HG03442 (cell line): ENCODE measurements at regions not wholly inside any gene's neighbourhood (a gene's known extent, or its start where the extent isn't known, plus 50 kb on each side); places are given as distances from the start of the nearest gene placed in this dataset.
A peak's percentile ranks its signal among the peaks of the same experiment; 100 is the strongest.
"Not testable (repeated sequence)": the region's sequence is repeated elsewhere in the genome, so short reads cannot be mapped to it uniquely, and the experiment has no call there.

Experiments
- ATAC-seq: cut with Tn5 transposase; IDR thresholded peaks from one replicate; pipeline ENCODE4 v1.9.1; 2021; ENCODE audit warnings: mild to moderate bottlenecking, moderate library complexity; ENCODE audit not compliant: unreplicated experiment

GRCh38 chr2:184041777-184042176, 556.6 kb upstream of the ZNF804A start:
- ATAC-seq: no peak

DNA sequence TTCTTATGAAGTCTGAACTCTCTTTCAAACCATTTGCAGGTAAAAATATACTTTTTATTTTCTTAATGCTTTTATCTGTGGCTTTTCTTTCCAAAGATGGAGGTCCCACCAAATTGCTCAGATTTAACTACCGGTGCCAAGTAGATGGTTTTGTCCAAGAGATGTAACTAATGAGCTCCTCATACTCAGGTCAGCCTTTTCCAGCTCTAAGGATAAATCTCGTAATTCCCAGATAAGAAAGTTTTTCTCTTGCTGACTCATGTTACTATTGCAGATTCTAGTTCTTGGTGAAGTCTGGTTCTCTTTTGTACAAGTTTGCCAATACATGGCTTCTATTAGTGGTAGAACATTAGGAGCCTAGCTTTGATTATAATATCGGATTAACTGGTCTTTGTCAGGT, 550.8 kb upstream of the ZNF804A start:
- ATAC-seq: no peak

DNA sequence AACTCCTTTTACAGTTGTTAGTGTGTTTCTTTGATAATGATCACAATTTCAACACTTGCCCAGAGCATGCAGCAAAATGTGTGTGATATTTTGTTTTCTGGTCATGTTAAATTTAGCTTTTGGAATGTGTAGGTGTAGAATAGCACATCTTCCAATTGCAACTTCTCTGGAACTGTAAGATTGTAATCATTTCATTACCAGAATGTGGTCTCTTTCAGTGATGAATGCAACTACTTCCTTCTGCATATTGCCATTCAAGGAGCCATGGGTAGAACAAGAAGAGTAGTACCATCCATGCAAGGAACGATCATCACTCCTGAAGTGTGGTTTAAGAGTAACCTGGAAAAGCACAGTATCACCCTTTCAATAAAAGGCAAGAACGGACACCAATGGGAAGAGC, 548.8 kb upstream of the ZNF804A start:
- ATAC-seq: peak; percentile 43

GRCh38 chr2:184053326-184053725, 545.0 kb upstream of the ZNF804A start:
- no peak for ATAC-seq

DNA sequence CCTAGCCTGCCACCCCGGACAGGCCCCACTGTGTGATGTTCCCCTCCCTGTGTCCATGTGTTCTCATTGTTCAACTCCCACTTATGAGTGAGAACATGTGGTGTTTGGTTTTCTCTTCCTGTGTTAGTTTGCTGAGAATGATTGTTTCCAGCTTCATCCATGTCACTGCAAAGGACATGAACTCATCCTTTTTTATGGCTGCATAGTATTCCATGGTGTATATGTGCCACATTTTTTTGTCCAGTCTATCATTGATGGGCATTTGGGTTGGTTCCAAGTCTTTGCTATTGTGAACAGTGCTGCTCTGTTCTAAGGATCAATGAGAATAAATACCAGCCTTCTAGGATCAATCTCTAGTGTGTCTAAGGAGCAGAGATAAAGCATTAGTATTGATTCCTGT, 543.9 kb upstream of the ZNF804A start:
- ATAC-seq: not testable (repeated sequence)

DNA sequence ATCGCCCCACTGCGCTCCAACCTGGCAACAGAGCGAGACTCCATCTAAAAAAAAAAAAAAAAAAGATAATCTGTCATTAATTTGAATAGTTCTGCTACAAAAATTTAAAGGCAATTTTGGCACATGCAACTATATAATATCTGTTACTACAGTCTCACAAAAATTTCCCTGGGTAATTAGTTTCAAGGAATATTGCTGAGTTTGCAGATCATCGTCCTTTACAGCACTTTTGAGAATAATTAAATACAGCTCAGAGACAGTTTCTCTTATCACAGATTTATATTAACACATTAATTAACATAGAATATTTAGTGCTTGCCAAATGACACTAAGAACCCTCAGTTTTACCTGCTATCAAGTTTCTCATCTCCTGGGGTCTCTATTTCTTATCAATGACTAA, 540.4 kb upstream of the ZNF804A start:
- no peak for ATAC-seq

DNA sequence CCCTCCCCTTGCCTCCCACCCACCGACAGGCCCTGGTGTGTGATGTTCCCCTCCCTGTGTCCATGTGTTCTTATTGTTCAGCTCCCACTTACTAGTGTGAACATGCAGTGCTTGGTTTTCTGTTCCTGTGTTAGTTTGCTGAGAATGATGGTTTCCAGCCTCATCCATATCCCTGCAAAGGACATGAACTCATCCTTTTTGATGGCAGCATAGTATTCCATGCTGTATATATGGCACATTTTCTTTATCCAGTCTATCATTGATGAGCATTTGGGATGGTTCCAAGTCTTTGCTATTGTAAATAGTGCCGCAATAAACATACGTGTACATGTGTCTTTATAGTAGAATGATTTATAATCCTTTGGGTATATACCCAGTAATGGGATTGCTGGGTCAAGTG, 538.1 kb upstream of the ZNF804A start:
- not testable (repeated sequence) for ATAC-seq

DNA sequence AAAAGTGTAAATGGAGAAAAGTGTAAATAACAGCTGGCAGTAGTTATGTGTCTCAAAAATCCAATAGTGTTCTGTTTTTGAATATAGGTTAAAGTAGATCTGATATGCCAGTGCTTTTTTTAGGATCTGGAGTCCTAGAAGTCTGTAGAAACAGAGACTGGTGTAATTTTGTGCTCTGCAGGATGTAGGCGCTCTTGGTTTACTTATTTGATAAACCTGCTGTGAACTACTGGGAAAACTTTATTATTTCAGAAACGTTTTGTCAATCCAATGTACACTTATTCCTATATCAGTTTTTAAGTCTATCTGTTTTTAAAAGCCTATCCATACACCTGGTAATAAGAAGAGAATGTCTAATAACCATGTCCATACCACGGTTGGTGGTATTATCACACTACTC, 530.8 kb upstream of the ZNF804A start:
- no peak for ATAC-seq

GRCh38 chr2:184072470-184072869, 525.9 kb upstream of the ZNF804A start:
- no peak for ATAC-seq

DNA sequence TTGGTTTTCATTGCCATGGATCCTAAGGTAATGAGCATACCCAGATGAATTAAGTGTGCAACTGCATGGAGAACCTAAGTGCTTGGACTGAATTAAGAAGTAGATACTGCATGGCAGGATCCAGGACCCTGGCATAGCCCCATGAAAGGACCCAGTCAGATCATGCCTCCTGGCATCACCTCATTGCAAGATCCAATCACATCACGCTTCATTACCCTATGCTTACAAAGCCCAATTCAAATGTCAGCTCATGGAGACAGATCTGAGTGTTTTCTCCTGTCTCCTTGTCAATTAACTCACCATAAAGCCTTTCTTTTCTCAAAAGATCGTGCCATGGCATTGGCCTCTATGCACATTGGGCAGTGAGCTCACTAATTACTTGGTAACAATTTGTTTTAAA, 519.8 kb upstream of the ZNF804A start:
- ATAC-seq: no peak

- no peak for ATAC-seq
Observed at GRCh38 chr2:184091456-184091855, 506.9 kb upstream of the ZNF804A start.

DNA sequence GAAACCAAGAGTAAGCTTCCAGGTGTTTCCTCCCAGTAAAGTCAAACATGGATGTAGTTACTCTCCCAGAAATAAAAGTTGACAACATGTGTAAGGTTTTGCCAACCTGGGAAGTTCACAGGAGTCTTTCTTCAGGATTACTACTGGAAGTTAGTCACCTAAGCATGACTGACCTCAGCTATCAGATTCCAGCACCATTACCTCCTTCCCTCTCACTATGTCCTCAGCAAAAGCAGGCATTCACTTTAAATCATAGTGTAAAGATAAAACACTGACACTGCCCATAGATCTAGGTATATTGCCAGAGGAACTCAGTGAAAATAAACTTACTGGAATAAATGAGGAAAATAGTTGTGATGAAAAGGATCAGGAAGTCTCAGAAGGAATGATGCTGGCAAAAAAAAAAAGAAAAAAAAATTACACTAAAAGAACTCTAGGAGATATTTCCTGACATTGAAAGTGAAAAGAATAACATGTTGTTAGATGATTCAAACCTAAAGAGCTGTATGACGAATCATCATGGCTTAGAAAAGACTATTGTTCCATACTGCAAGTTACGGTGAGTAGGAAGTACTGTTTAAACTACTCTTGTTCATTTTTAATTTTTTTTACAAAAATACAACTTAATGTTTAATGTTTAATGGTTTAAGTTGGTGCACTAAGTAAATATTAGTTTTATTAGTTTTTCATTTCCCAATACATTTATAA, 484.5 kb upstream of the ZNF804A start:
- ATAC-seq: peak; percentile 83

DNA sequence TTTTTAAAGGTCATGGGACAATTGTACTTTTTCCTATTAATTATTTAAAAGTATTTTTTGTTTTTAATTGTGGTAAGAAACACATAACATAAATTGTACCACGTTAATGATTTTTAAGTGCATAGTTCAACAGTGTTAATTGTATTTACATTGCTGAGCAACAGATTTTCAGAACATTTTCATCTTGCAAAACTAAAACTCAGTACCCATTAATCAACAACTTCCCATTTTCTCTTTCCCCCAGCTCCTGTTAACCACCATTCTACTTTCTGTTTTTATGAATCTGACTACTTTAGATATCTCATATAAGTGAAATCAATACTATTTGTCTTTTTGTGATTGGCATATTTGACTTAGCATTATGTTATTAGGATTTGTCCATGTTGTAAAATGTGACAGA, 483.9 kb upstream of the ZNF804A start:
- no peak for ATAC-seq

- no peak for ATAC-seq
Observed at GRCh38 chr2:184119989-184120800, 478.1 kb upstream of the ZNF804A start.

DNA sequence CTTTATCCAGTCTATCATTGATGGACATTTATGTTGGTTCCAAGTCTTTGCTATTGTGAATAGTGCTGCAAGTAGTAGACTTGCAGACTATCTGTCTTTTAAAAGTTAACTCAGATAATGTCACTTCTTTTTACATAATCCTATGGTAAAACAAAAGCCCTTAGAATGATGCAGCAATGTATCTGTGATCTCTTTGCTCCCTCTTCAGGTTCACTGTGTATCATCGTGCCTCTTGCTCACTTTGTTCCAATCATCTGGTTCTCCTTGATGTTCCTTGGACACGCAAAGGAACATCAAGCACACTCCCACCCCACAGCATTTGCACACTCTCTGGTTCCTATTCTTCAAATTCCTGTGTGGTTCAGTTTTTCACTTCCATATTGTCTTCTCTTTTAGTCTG, 472.5 kb upstream of the ZNF804A start:
- ATAC-seq: no peak

DNA sequence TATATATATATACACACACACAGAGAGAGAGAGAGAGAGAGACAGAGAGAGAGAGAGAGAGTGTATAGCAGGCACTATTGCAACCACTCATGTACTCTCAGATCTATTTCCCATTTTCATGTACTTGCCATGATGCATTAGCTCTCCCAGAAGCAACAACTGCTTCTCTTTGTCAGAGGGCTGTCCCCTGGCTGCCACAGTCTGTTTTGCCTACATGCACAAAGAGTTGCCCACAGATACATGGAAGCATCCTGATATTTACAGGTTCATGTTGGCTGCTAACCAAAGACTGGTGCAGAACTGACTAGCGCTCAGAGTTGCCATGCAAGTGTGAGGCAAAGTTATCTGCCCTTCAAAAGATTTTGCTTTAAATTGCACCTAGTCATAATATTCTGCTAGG, 469.3 kb upstream of the ZNF804A start:
- no peak for ATAC-seq

GRCh38 chr2:184137955-184138354, 460.4 kb upstream of the ZNF804A start:
- ATAC-seq: no peak

GRCh38 chr2:184141866-184142265, 456.5 kb upstream of the ZNF804A start:
- no peak for ATAC-seq

GRCh38 chr2:184154438-184154837, 443.9 kb upstream of the ZNF804A start:
- no peak for ATAC-seq

- no peak for ATAC-seq
Observed at GRCh38 chr2:184155791-184156190, 442.5 kb upstream of the ZNF804A start.

- no peak for ATAC-seq
Observed at GRCh38 chr2:184157141-184157540, 441.2 kb upstream of the ZNF804A start.

DNA sequence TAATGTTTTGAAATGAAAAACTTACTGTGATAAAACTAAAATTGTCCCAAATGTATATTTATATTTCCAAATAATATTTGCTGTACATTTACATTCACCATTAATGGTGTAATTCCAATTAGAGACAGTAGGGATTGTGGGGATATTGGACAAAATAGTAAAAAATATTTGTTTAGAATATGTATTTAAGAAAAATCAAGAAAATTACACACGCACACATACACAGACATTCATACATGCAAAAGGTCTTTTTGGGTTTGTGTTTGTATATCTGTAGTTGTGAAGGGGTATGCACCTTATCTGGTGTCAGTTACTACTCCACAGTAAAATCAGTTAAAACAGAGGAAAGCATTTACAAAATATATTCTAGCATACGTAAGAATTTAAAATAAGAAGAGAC, 435.9 kb upstream of the ZNF804A start:
- ATAC-seq: no peak
